SH-SY5Y (cell line): ENCODE measurements at regions not wholly inside any gene's neighbourhood (a gene's known extent, or its start where the extent isn't known, plus 50 kb on each side); places are given as distances from the start of the nearest gene placed in this dataset.

Experiments used
- GATA2 ChIP-seq: IDR thresholded peaks from 2 replicates; pipeline ENCODE4 v1.6.1; 2011; ENCODE audit warnings: mild to moderate bottlenecking, low read depth, low read length
- GATA3 ChIP-seq: IDR thresholded peaks from 2 replicates; pipeline ENCODE4 v1.6.1; 2011; ENCODE audit warnings: low read depth, mild to moderate bottlenecking, low read length, moderate library complexity

DNA sequence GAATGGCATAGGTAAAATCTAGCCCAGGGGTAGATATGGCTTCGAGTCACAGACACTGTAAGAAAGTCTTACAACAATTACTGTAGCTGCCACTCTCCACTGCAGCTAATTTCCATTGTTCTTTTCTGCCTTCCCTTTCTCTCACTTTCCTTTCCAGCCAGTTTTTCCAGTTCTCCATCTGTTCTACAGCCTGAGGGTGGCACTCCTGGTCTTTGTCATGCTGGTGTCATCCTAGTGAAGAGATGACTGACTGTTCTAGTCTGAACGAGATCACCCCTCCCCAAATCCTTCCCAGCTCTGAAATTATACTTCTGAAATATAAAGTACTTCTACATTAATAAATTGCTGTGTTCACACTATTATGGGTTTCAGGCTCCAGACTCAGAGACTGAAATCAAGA, 74.2 kb upstream of the CSRP2 start:
- no peak for TF ChIP-seq GATA2
- TF ChIP-seq GATA3 = no peak
